ENCODE measurements at regions not wholly inside any gene's neighbourhood (a gene's known extent, or its start where the extent isn't known, plus 50 kb on each side); places are given as distances from the start of the nearest gene placed in this dataset.
A peak's percentile ranks its signal among the peaks of the same experiment; 100 is the strongest.

- DNase-seq (no peak), ATAC-seq (ENCODE audit: insufficient read depth, low FRiP score) (no peak)
- no peaks in the 10 kb centered on the region for H3K9me3 ChIP-seq (ENCODE audit: control insufficient read depth in 4 of 4, insufficient read depth in 3 of 4, low read length in 3 of 4)
- H3K36me3 ChIP-seq (ENCODE audit: control insufficient read depth in 4 of 4, insufficient read depth in 4 of 4, low read length in 4 of 4) = no peaks in the 10 kb centered on the region
- 71 to 82% methylated on average over 6 of the region's 6 CpGs for WGBS, 2 donors
- TF ChIP-seq, protein P1, sequence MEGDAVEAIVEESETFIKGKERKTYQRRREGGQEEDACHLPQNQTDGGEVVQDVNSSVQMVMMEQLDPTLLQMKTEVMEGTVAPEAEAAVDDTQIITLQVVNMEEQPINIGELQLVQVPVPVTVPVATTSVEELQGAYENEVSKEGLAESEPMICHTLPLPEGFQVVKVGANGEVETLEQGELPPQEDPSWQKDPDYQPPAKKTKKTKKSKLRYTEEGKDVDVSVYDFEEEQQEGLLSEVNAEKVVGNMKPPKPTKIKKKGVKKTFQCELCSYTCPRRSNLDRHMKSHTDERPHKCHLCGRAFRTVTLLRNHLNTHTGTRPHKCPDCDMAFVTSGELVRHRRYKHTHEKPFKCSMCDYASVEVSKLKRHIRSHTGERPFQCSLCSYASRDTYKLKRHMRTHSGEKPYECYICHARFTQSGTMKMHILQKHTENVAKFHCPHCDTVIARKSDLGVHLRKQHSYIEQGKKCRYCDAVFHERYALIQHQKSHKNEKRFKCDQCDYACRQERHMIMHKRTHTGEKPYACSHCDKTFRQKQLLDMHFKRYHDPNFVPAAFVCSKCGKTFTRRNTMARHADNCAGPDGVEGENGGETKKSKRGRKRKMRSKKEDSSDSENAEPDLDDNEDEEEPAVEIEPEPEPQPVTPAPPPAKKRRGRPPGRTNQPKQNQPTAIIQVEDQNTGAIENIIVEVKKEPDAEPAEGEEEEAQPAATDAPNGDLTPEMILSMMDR (IDR thresholded peaks at IDR 0.05; ENCODE audit: control extremely low read depth, extremely low read depth) = no peak
- H3K9ac ChIP-seq (ENCODE audit: insufficient read depth in 1 of 2, low read length in 2 of 2) = no peak overlapping the region
- H3K27me3 ChIP-seq (ENCODE audit: control insufficient read depth in 3 of 3, insufficient read depth in 3 of 3, low read length in 2 of 3) = no peaks in the 10 kb centered on the region
- no peak overlapping the region for H3K27ac ChIP-seq (ENCODE audit: low read depth in 1 of 2, low read length in 1 of 2)
- no peak overlapping the region for H3K4me3 ChIP-seq
- no peaks in the 10 kb centered on the region for H3K4me1 ChIP-seq (ENCODE audit: control insufficient read depth in 5 of 5, insufficient read depth in 5 of 5, low read length in 5 of 5)
Observed at GRCh38 chr9:108750661-108751215, 105.0 kb downstream of the ACTL7B start.

DNA sequence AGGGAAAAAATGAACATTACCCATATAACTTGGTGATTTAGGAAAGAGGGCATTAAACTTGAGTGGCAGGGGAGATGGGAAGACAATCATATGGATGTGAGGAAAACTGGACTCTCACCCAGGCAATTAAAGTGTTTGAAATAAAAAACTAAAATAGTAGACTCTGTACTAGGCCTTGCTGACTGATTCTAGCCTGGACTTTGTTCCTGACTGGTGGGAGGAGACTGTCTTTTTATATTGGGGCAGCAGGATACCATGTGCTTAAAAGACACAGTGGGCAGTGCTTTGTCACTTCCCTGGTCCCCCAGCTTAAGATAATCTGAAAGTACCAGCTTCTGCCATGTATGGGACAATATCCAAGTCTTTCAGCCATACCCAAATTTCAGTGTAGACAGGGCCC, 107.0 kb downstream of the ACTL7B start:
- Histone ChIP-seq H3K27ac (ENCODE audit: low read depth in 1 of 2, low read length in 1 of 2) (no peak overlapping the region), H3K4me1 (ENCODE audit: control insufficient read depth in 5 of 5, insufficient read depth in 5 of 5, low read length in 5 of 5) (no peaks in the 10 kb centered on the region), H3K36me3 (ENCODE audit: control insufficient read depth in 4 of 4, insufficient read depth in 4 of 4, low read length in 4 of 4) (no peaks in the 10 kb centered on the region), H3K4me3 (no peak overlapping the region), H3K9ac (ENCODE audit: insufficient read depth in 1 of 2, low read length in 2 of 2) (no peak overlapping the region), H3K27me3 (ENCODE audit: control insufficient read depth in 3 of 3, insufficient read depth in 3 of 3, low read length in 2 of 3) (no peaks in the 10 kb centered on the region), H3K9me3 (ENCODE audit: control insufficient read depth in 4 of 4, insufficient read depth in 3 of 4, low read length in 3 of 4) (peaks cover 0 to 3% (median 0%) of the 10 kb centered on the region in 4 donors)
- DNase-seq (no peak), ATAC-seq (ENCODE audit: insufficient read depth, low FRiP score) (no peak)
- TF ChIP-seq, protein P1 (IDR thresholded peaks at IDR 0.05; ENCODE audit: control extremely low read depth, extremely low read depth) = no peak

GRCh38 chr9:108746864-108747263, 108.9 kb downstream of the ACTL7B start:
- Histone ChIP-seq H3K36me3 (ENCODE audit: control insufficient read depth in 4 of 4, insufficient read depth in 4 of 4, low read length in 4 of 4) (no peaks in the 10 kb centered on the region), H3K4me3 (no peak overlapping the region), H3K27me3 (ENCODE audit: control insufficient read depth in 3 of 3, insufficient read depth in 3 of 3, low read length in 2 of 3) (no peaks in the 10 kb centered on the region), H3K9ac (ENCODE audit: insufficient read depth in 1 of 2, low read length in 2 of 2) (no peak overlapping the region), H3K9me3 (ENCODE audit: control insufficient read depth in 4 of 4, insufficient read depth in 3 of 4, low read length in 3 of 4) (peaks cover 0 to 3% (median 0%) of the 10 kb centered on the region in 4 donors), H3K4me1 (ENCODE audit: control insufficient read depth in 5 of 5, insufficient read depth in 5 of 5, low read length in 5 of 5) (no peaks in the 10 kb centered on the region), H3K27ac (ENCODE audit: low read depth in 1 of 2, low read length in 1 of 2) (no peak overlapping the region)
- whole genome bisulfite sequencing, 2 donors = 65 to 79% methylated on average over 2 of the region's 2 CpGs
- DNase-seq (peak in 2 of 3 donors; percentile 11 to 22), ATAC-seq (ENCODE audit: insufficient read depth, low FRiP score) (no peak)
- TF ChIP-seq, protein P1 (IDR thresholded peaks at IDR 0.05; ENCODE audit: control extremely low read depth, extremely low read depth) = no peak

DNA sequence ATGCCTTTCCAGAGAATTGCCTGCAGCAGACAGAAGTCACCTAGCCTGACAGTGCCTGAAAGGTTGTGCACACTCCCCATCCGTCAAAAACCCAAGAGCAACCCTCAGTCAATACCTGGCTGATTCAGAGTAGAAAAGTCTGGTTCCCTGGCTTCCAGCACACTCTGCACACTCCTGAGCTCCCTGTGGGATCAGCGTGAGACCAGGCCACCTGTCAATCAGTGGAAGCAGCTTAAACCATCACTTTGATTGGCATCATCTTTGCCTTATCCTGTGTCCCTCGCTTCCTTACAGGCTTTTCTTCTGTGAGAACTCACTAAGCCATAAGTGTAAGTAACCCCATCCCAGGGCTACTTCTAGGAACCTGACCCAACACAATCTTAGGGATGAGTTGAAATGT, 109.8 kb downstream of the ACTL7B start:
- WGBS, 2 donors = 62 to 63% methylated on average over 3 of the region's 3 CpGs
- Histone ChIP-seq H3K9me3 (ENCODE audit: control insufficient read depth in 4 of 4, insufficient read depth in 3 of 4, low read length in 3 of 4) (peaks cover 0 to 3% (median 0%) of the 10 kb centered on the region in 4 donors), H3K27ac (ENCODE audit: low read depth in 1 of 2, low read length in 1 of 2) (no peak overlapping the region), H3K27me3 (ENCODE audit: control insufficient read depth in 3 of 3, insufficient read depth in 3 of 3, low read length in 2 of 3) (no peaks in the 10 kb centered on the region), H3K9ac (ENCODE audit: insufficient read depth in 1 of 2, low read length in 2 of 2) (no peak overlapping the region), H3K4me3 (no peak overlapping the region), H3K36me3 (ENCODE audit: control insufficient read depth in 4 of 4, insufficient read depth in 4 of 4, low read length in 4 of 4) (no peaks in the 10 kb centered on the region), H3K4me1 (ENCODE audit: control insufficient read depth in 5 of 5, insufficient read depth in 5 of 5, low read length in 5 of 5) (no peaks in the 10 kb centered on the region)
- ATAC-seq (ENCODE audit: insufficient read depth, low FRiP score) = no peak
- DNase-seq = no peak
- TF ChIP-seq, protein P1 (IDR thresholded peaks at IDR 0.05; ENCODE audit: control extremely low read depth, extremely low read depth) = no peak
